Stimulated activated CD4-positive, alpha-beta T cell treated with anti-CD3 and anti-CD28 coated beads, Interleukin-4, amount 100 ng/mL, for 4 hours (primary cell): ENCODE measurements at regions not wholly inside any gene's neighbourhood (a gene's known extent, or its start where the extent isn't known, plus 50 kb on each side); places are given as distances from the start of the nearest gene placed in this dataset.
A peak's percentile ranks its signal among the peaks of the same experiment; 100 is the strongest.
"Not testable (repeated sequence)": the region's sequence is repeated elsewhere in the genome, so short reads cannot be mapped to it uniquely, and the experiment has no call there.

Experiments
- DNase-seq, 2 experiments: peaks; one replicate each; pipeline ENCODE4 v3.0.0-alpha.2; 2020

DNA sequence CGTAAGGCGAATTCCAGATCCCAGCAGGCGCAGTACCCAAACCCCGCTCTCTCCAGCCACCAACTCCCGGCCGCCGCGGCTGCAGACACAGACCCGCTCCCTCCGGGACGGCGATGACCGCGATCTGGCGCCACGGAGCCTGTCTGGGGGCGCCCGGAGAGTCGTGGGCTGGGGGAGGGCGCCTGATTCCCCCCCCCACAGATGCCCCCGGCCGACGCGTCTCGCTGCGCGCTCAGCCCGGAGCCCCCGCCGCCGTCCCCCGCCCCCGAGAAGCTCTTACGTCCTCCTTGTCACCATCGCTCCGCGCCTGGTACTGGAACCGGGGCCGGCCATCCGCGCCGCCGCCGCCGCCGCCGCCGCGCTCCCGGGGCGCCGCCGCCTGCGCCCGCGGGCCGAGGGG lies 173.6 kb downstream of the ATP6V0E2 start:
- not testable (repeated sequence) for DNase-seq

DNA sequence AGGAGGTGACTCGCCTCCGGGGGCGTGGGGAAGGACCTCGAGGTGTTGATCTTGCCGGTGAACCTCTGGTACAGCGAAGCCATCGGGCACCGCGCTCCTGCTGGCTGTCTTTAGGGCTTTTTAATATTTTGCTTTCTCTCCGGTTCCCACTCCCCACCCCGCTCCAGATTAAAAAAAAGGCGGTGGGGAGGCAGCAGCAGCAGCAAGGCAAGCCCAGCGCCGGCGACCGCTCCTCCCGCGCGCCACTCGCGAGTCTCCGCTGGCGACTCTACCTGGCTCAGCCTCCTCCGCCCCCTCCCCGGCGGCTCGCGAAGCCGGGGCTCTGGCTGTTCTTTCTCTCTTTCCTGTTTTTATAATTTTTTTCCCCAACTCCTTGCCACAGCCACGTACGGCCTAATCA lies 174.0 kb downstream of the ATP6V0E2 start:
- DNase-seq = not testable (repeated sequence)

DNA sequence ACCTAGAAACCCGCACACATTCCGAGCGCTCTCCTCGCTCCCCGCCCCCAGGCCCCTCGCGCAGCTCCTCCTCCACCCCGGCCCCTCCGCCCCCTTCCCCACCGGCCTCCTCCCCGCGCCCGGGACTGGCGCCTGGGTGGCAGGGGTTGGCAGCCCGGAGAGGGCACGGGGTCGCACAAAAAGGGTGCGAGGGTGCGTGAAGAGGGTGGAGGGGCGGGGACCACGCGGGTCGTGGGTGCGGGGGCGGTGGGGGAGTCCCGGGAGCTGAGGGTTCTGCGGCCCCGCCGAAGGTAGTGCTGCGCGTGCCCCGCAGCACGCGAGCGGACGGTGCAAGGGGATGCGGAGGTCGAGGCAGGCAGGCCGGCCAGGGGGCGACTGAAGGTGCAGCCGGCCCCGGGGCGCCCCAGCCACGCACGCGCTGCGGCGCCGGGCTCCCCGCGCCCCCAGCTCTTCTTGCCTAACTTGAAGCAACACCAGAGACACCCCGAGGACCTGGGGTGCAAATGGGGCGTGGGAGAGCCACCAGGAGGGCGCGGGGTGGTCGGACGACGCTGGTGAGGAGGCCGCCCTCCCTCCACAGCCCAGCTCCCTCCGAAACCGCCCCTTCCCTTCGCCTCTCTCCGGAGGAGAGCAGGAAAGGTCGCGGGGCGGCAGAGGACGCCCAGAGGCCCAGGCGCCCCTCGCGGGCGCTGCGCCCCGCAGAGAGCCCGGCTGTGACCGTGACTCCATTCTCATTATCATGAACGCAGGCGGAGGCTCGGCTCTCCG lies 174.7 kb downstream of the ATP6V0E2 start:
- peak in 1 of 2 experiments; percentile 7 for DNase-seq

DNA sequence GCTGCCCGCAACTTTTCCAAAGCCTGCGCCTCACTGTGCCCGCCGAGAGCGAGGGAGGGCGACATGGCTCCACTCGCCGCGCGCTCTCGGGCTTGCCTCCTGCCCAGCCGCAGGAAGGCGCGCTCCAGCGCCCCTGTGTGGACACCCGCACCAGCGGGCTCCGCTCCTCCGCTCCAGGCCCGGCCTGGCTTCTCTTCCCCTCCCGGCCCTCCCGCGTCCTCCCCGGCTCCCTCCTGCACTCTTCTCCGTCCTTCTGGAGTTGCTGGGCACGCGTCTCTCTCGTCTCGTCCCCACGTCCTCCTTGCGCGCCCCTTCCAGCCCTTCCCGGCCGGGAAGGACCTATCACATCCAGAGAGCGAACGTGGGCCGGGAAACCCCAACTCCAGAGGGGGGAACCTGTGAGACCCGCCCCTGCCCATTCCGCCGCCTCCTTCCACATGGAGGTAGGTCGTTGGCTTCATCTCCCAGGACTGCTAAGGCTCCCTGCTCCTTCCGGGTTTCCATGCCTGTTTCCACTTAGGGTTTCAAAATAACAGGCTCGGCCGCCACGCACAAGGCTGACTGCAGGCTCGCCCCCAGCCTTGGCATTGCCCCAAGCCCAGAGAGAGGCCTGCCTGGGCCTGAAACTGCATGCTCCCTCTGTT lies 175.4 kb downstream of the ATP6V0E2 start:
- DNase-seq = not testable (repeated sequence)

DNA sequence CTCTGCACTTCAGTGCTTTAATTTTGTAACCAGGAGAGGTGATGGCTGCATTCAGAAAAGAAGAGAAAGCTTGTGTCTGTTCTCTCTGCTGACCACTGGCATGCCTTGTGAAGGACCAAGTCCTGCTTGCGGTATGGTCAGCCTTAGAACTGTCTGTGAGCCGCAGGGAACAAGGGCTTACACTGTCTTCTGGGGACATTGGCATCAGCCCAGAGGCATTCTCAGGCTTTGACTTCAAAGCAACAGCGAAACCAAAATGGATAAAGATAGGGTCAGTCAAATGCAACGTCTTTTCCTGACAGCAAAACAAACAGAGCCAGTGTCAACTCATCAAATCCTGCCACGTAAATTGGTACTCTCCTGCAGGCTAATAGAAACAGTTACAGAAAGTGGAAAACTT lies 179.6 kb downstream of the ATP6V0E2 start:
- not testable (repeated sequence) for DNase-seq

DNA sequence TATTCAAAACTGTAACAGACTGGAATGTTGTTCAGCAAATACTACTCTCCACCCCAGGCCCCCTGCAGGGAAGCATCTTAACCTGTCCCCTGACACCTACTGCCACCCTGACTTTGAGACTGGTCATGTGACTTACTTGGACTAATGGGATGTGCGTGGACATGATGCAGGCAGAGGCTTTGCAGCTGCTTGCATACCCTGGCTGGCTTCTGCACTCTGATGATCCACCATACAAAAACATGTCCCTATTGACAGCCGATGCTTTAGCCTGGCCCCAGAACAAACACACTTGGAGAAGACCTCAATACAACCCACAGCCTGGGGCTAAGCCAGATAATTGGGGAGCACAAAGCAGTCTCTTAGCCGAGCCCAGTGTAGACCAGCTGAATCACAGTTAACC lies 180.5 kb downstream of the ATP6V0E2 start:
- DNase-seq = not testable (repeated sequence)

DNA sequence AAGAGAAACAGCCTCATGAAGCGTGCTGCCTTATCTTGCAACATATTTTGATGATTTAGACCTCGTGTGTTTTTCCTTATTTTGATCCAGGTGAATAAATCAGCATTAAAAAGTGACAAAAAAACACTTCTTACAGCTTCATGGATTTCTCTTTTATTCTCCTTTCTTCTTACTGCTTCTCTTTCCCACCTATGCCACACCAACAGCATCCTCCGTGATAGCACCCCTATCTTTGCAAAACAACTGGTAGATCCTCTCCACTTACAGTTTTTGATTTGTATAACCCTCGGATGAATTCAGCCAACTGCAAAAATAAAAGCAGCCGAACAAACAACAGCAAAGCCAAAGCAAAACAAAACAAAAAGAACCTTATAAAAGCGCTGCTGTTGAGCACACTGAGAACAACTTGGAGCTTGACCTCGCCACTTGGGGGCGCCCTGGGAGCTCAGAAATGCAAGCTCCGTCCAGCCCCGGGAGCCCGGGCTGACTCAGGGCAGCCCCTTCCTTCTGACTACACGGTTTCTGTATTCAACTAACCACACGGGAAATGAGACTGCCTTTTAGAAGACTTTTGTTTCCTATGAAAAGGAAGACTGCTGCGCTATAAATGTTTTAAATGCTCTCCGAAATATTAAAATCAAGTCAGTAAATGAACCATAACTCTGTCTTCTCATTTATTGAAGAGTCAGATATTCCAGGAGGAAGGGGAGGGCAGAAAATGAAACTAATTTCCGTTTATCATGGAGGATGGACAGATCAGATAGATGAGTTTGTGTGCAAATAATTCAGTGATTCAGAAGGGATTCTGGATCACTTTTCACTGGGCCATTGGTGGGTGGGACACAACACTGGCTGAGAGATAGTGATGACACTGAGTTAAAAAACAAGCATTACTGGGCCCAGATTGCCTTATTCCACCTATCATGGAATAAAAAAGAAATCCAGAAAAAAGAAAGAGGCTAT lies 186.8 kb downstream of the ATP6V0E2 start:
- peak; percentile 80 to 91 for DNase-seq

DNA sequence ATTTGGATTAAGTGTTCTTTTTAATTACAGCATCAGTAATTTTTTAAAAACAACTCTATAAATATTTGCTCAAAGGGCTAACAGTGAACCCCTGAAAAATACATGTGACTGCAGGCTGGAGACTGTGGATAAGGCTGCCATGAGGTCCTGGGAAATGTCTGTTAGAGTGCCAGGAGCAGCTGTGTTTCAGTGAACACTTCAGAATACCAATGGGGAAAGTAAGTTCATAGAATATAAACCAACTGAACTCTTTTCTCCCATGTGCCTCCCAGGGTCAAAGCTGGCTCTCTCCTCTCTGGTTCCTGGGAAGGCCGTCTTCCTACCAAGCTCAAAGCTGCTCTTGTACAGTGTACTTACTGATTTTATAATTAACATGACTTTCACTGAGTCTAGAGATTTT lies 189.4 kb downstream of the ATP6V0E2 start:
- not testable (repeated sequence) for DNase-seq

DNA sequence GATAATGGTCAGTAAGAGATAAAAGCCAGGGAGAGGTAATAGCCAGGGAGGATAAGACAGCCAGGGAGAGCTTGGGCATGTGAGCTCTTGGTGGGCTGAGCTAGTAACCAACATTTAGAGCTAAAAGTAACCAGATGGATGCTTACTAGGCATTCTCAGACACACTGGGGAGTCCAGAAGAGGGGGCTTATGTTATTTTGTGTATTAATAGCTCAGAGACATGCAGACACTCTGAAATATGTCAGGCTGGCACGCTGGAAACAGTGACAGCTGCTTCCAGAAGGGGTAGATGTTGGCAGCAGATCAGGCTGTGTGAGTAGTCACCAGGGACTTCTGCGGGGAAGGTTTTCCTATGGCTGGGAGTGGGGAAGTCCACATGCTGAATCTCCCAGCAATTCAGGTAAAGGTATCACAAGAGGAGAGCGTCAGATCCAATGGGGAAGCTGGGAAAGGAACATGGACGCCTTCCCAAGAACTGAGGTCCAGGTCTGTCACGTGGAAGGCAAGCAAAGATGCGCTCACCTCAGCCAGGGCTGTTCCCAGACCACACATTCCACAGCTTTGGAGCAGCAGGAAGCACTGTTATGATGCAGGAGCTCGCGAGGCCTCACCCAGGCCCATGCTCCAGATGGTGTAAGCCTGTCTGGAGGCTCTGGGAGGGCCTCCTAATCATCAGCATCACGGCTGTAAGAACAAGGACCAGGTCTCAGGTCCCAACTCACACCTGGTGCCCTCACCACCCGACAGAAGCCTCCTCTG lies 196.0 kb downstream of the ATP6V0E2 start:
- not testable (repeated sequence) for DNase-seq

DNA sequence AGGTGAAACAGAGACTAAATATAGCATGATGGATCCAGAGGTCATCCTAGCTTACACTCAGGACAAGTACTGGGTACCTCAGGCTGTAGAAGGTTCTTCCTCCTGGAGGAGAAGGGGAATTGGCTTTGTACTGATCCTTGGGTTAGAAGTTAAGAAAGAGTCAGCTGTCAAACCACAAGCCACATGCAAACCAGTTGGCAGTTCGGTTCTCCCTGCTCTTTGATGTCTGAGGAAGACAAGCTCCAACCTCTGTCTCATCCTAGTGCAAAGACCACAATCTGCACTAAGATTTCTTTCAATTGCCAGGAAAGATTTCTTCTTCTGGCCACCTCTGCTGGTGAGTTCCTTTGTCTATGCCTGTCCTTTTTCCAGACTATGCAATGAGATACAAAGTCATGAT lies 203.8 kb downstream of the ATP6V0E2 start:
- not testable (repeated sequence) for DNase-seq

DNA sequence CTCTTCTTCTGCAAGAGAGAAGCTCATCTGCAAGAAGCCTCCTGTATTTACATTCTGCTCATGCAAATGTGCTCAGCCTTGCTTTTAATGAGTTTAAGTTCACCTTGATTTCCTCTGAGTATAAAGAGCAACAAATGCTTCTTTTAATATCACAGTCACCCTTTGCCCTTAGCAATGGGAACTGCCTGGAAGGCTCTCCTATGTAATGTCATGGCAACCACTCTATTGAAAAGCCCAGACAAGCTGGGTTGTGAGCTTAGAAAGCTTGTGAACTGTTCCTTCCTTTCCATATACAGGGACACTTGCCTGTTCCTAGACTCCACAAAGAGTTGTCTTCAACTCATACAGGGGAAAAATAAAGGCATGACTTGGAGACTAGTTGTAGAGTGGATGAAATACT lies 208.1 kb downstream of the ATP6V0E2 start:
- not testable (repeated sequence) for DNase-seq

DNA sequence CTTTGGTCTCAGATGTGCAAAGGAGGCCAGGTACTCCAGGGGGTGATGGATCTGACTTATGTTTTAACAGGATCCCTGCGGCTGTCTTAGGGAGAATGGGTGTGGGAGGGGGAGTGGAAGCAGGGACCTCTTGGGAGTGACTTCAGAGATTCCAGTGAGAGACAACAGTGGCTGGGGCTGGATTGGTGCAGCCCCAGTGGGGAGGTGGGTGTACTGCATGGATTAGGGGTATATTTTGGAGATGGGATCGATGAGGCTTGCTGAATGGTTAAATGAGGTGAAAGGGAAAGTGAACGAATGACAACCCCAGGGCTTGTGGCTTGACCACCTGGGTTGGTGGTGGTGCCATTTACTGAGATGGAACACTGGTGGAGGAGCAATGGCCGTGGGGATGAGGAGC lies 211.0 kb downstream of the ATP6V0E2 start:
- DNase-seq = not testable (repeated sequence)

DNA sequence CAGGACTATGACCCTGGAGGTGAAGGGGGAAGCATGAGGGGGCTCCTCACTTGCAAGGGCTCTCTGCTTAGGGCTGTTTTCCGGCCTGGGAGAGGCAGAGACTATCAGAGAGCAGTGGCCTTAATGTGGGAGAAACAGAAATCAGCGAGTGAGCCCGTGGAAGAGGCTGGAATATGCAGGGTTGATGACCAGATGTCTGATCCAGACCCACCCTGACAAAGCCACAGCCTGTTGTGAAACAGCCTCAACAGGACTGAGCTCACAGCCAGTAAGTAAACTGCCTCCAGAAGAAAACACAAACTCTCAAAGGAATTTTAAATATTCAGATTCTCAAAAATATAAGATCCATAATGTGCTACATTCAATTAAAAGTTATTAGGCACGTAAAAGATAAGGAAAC lies 213.7 kb downstream of the ATP6V0E2 start:
- not testable (repeated sequence) for DNase-seq

DNA sequence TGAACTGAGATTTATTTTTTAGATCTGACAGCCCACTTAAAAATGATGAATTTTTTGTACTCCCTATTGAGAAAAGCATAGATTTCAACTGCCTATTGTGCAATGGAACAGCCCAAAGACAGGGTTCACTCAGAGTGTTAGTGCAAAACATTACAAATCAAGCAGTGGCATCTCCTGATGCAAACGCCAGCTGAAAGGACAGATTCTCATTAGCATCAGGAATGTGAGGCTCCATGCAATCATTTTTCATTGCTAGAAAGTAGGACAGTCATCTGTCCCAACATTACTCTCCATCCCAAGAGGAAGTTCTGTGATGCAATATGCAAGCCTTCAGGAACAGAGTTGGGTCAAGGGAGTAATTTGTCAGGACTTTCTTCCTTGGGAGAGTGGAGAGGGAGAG lies 215.4 kb downstream of the ATP6V0E2 start:
- not testable (repeated sequence) for DNase-seq

DNA sequence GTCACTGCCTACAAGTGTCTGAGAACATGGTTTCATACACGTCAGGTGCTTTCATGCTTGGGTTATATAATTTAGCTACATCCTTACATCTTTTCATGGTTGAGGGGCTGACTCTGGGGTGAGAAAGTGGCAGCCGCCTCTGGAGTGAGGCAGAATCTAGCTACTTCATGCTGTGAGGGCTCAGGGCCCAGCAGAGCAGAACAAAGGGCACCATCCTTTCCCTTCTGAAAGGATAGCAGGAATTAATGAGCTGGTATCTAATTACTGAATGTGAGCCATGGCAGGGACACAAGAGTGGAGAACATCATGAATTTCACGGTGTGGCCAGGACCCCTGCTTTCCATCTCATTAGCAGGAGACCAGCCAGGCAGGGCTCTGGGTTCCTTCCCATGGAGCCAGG lies 217.0 kb downstream of the ATP6V0E2 start:
- DNase-seq = not testable (repeated sequence)

DNA sequence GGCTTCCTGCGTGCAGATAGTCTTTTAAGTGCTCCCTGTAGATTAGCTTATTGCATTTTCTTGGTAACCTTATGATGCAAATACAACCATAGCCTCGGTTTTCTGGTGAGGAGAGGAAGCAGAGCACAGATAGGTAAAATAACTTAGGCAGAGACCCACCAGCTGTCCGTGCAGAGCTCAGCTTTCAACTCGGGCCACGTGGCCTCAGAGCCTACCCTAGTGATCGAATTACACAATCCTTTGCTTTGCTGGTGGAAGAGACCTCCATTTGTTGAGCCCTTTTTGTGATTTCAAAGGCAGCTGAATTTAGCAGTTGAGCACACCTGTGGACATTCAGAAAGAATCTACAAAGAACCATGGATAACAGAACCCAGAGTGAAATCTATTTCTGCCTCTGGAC lies 220.1 kb downstream of the ATP6V0E2 start:
- not testable (repeated sequence) for DNase-seq

DNA sequence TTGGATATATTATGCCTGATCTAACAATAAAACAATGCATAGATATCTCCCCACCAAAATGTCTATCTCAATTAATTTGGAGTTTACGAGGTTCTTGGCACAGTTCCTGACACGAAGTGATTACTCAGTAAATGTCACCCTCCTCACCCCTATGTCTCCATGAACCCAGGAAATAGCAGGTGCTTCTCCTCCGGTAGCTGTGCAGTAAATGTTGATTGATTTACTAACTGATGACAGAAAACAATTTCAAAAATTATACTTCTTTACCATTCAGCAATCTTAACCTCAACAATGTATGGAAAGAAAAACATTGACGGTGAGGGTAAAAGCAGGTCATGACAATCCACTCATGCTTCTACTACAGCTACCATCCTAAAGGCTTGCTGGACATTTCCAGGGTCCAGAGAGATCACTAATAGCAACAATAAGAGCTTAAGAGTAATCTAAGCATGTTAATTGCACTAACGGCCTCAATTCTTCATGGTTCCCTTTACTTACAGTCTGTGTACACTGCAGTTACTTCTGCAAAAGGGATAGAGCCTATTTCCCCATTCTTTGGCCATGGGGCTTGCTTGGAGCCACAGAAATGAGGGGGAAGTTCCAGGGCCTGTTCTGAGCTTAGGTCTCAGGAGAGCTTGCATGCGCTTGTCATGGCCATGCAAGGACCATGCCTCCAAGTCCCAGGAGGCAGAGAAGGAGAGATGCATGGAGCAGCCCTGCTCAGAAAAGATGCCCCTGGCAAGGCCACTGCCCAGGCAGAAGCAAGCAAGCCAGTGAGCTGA lies 222.6 kb downstream of the ATP6V0E2 start:
- DNase-seq = not testable (repeated sequence)

DNA sequence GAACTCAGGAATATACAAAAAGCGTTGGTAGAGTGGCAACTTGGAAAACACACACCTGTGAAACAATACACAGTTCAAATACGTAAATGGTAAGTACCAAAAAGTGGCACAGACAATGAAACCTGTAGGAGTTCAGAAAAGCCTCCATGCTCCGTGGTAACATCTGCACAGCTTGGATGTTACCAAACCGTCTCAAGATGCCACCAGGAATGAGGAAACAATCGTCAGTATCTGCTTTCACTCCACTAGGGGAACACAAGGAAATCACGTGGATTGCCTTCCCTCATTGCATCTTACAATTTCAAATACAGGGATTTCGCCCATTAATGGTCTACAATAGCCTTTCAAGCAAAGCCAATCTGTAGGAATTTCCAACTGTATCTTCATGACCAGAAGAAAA lies 224.6 kb upstream of the LRRC61 start:
- DNase-seq = not testable (repeated sequence)

DNA sequence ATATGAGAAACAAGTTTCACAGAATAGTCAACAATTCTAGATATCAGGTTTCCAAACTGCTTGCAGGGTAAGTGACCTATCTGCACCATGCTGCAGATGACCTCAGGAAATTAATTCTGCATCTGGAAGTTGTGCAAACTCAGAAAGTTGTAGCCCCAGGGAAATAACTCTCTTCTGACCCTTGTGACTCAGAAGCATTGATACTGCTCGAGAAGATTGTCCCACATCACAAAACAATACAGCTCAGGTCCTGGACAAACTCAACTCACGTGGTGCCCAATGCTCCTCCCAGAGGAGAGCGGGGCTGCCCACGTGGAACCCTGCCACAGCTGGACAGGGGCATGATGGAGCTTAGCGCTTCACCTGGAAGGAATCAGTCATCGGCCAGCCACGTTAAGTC lies 221.9 kb upstream of the LRRC61 start:
- DNase-seq = not testable (repeated sequence)

DNA sequence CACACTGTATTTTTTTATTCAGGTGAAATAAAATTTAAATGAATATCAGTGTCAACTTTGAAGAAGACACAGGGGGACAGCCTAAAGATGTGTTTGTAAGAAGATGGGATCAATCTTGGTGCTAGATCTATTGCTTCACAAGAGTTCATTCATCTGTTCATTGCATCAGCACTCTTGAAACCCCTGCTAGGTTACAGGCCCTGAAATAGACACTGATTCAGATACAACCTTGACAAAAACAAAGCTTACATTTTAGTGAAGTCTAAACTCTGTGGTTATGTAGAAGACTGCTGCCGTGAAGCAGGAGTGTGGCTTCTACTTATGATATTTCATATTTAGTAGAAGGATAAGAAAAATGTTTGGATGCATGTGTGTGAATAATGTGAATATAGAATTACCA lies 215.9 kb upstream of the LRRC61 start:
- DNase-seq = not testable (repeated sequence)

DNA sequence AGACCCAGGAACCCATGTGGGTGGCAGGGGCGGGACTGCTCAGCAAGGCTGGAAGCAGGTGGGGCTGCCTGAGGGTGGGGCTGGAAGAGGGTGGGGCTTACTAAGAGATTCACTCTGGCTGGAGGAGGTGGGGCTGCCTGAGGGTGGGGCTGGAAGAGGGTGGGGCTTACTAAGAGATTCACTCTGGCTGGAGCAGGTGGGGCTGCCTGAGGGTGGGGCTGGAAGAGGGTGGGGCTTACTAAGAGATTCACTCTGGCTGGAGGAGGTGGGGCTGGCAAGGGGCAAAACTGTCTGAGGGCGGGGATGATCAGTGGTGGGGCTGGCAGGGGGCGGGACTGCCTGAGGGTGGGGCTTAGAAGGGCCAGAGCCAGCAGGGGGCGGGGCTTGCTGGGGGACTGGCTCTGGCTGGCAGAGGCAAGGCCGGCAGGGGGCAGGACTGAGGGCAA lies 212.8 kb upstream of the LRRC61 start:
- DNase-seq = peak; percentile 5 to 6
